Activated CD4-positive, alpha-beta T cell treated with anti-CD3 and anti-CD28 coated beads for 36 hours (primary cell): ENCODE measurements at regions not wholly inside any gene's neighbourhood (a gene's known extent, or its start where the extent isn't known, plus 50 kb on each side); places are given as distances from the start of the nearest gene placed in this dataset.
"Not testable (repeated sequence)": the region's sequence is repeated elsewhere in the genome, so short reads cannot be mapped to it uniquely, and the experiment has no call there.

ENCODE experiments used
- ATAC-seq: fragments of 200-7000 bp; cut with Tn5 transposase; one replicate; pipeline ENCODE4 v1.10.0; 2021; ENCODE audit warnings: mild to moderate bottlenecking, moderate library complexity
- CTCF ChIA-PET: fragments of 350-600 bp; sonication (Branson Sonifier 250); formaldehyde crosslinking; loops from one replicate; lab custom pipeline; 2021; ENCODE audit warnings: antibody characterized with exemption; lab: Charles Lee
- POLR2A ChIA-PET: fragments of 350-600 bp; sonication (Branson Sonifier 250); formaldehyde crosslinking; loops from one replicate; lab custom pipeline; 2021; ENCODE audit warnings: antibody characterized with exemption, inconsistent platforms; lab: Charles Lee
- DNase-seq: peaks from one replicate; pipeline ENCODE4 v3.0.0-alpha.2; 2020
- H3K27ac Mint-ChIP-seq: one replicate; pipeline ENCODE4 v1.8.0; 2021; ENCODE audit warnings: mixed read lengths
- H3K27me3 Mint-ChIP-seq: one replicate; pipeline ENCODE4 v1.8.0; 2021; ENCODE audit warnings: mixed read lengths
- H3K36me3 Mint-ChIP-seq: one replicate; pipeline ENCODE4 v1.8.0; 2021; ENCODE audit warnings: low read depth, mixed read lengths
- H3K4me1 Mint-ChIP-seq: one replicate; pipeline ENCODE4 v1.8.0; 2021; ENCODE audit warnings: mixed read lengths
- H3K4me3 Mint-ChIP-seq: one replicate; pipeline ENCODE4 v1.8.0; 2021; ENCODE audit warnings: mild to moderate bottlenecking, moderate library complexity, mixed read lengths
- H3K9me3 Mint-ChIP-seq: one replicate; pipeline ENCODE4 v1.8.0; 2021; ENCODE audit warnings: low read depth, mixed read lengths
- intact Hi-C, 2 experiments: fragments of 100-400 bp; cut with DNase I in 1 of 2; cut with micrococcal nuclease in 1 of 2; formaldehyde crosslinking; loops; one replicate each; pipeline versions ENCODE4 v1.14.2 to v1.15.1; 2022 to 2024; cut with DNase I, micrococcal nuclease

DNA sequence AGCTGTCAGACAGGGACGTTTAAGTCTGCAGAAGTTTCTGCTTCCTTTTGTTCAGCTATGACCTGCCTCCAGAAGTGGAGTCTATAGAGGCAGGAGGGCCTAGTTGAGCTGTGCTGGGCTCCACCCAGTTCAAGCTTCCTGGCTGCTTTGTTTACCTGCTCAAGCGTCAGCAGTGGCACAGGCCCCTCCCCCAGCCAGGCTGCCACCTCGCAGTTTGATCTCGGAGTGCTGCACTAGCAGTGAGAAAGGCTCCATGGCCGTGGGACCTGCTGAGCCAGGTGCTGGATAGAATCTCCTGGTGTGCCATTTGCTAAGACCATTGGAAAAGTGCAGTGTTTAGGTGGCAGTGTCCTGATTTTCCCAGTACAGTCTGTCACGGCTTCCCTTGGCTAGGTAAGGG lies 887.6 kb upstream of the ADGRL4 start:
- peaks cover 21% of the 10 kb centered on the region for H3K9me3 Mint-ChIP-seq
- H3K4me3 Mint-ChIP-seq, H3K36me3 Mint-ChIP-seq, H3K27ac Mint-ChIP-seq, H3K27me3 Mint-ChIP-seq, H3K4me1 Mint-ChIP-seq, CTCF ChIA-PET, POLR2A ChIA-PET, DNase-seq, intact Hi-C loops, ATAC-seq: not testable (repeated sequence)

DNA sequence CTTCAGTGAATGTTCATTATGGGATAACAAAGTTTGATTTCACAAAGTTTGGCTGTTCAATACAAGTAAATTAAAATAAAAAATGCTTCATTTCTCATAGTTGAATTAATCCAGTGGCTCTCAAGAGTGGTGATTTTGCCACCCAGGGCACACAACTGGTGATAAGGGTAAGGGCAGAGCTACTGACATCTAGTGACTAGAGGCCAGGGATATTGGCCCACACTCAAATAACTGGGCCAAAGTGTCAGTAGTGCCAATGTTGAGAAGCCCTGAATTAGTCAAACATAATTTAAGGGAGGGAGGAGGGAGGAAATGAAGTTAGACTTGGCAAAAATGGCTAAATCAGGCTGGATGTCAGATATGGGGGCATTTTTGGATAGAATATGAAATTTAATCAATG lies 880.5 kb upstream of the ADGRL4 start:
- ATAC-seq (no peak), DNase-seq (no peak)
- Mint-ChIP-seq H3K9me3 (peaks cover 26% of the 10 kb centered on the region), H3K27ac (no peak overlapping the region), H3K36me3 (no peaks in the 10 kb centered on the region), H3K27me3 (no peaks in the 10 kb centered on the region), H3K4me1 (no peaks in the 10 kb centered on the region), H3K4me3 (no peak overlapping the region)
- intact Hi-C loops, result no loop called here
- POLR2A ChIA-PET, result no interaction called here
- CTCF ChIA-PET, result no interaction called here

DNA sequence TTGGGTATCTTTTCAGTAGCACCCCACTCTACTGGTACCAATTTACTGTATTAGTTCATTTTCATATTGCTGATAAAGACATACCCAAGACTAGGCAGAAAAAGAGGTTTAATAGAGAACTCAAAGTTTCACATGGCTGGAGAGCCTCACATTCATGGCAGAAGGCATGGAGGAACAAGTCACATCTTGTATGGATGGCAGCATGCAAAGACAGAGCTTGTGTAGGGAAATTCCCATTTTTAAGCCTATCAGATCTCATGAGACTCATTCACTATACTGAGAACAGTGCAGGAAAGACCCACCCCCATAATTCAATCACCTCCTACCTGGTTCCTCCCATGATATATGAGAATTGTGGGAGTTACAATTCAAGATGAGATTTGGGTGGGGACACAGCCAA lies 878.6 kb upstream of the ADGRL4 start:
- intact Hi-C loops, result no loop called here
- no peak overlapping the region for H3K4me3 Mint-ChIP-seq
- CTCF ChIA-PET, result no interaction called here

DNA sequence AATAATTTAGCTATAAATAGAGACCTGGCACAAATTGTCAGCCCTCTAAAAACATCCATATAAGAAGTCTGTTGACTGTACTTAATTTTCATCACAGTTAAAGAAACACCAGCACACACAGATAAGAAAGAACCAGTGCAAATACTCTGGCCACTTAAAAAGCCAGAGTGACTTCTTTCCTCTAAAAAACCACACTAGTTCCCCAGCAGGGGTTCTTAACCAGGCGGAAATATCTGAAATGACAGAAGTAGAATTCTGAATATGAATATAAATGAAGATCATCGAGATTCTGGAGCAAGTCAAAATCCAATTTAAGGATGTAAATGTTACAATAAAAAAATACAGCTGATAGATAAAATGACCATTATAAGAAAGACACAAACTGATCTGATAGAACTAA lies 870.6 kb upstream of the ADGRL4 start:
- ChIA-PET CTCF (no interaction called here), POLR2A (no interaction called here)
- H3K9me3 Mint-ChIP-seq, result peaks cover 18% of the 10 kb centered on the region
- H3K4me1 Mint-ChIP-seq, result no peaks in the 10 kb centered on the region
- ATAC-seq, result no peak
- no peak overlapping the region for H3K4me3 Mint-ChIP-seq
- intact Hi-C loops, result no loop called here
- H3K36me3 Mint-ChIP-seq, result no peaks in the 10 kb centered on the region
- H3K27me3 Mint-ChIP-seq, result no peaks in the 10 kb centered on the region
- DNase-seq, result no peak
- H3K27ac Mint-ChIP-seq, result no peak overlapping the region

More for the DNA sequence above, 878.6 kb upstream of the ADGRL4 start:
- Mint-ChIP-seq H3K4me1 (no peaks in the 10 kb centered on the region), H3K27me3 (no peaks in the 10 kb centered on the region), H3K27ac (no peak overlapping the region), H3K9me3 (peaks cover 16% of the 10 kb centered on the region), H3K36me3 (no peaks in the 10 kb centered on the region)
- POLR2A ChIA-PET, result no interaction called here
- ATAC-seq, result no peak
- DNase-seq, result no peak

DNA sequence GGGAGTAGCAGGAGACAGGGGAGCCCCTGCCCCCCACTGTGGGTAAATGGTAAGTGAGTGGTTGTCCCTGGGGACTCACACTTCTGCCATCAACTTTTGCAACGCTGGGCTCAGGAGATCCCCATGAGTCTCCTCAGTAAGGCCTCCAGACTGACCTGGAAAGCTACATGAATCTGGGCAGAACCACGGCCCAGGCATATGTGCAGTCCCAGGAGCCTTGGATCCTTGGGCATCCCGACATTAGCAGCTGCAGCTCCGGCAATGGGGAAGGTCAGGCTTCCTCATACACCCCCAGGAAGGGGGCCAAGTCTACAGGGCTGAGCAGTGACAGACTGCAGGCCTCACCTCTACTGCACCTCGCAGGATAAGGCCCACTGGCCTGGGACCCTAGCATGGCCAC lies 868.7 kb upstream of the ADGRL4 start:
- intact Hi-C loops, result no loop called here
- H3K9me3 Mint-ChIP-seq, result peaks cover 20% of the 10 kb centered on the region
- CTCF ChIA-PET, result no interaction called here
- ATAC-seq, result no peak
- H3K36me3 Mint-ChIP-seq, result no peaks in the 10 kb centered on the region
- POLR2A ChIA-PET, result no interaction called here
- no peaks in the 10 kb centered on the region for H3K27me3 Mint-ChIP-seq
- no peak overlapping the region for H3K4me3 Mint-ChIP-seq
- H3K27ac Mint-ChIP-seq, result no peak overlapping the region
- H3K4me1 Mint-ChIP-seq, result no peaks in the 10 kb centered on the region
- DNase-seq, result no peak

DNA sequence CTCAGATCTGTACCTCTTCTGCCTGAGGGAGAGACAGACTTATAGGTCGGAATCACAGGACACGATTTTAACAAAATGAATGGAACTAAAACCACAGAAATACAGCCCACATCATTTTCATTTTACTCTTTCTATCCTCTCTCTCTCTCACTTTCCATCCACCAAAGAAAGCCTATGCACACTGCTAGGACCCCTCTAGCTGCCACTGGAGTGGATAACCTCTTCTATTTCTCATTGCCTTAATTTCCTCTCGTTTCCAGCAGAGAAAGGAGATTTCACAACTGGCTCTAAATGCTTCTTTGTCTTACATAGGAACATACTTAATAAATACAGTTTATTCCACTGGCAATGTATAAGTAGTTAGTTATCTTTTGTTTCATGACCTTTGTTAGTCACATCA lies 867.8 kb upstream of the ADGRL4 start:
- ChIA-PET CTCF (no interaction called here), POLR2A (no interaction called here)
- H3K36me3 Mint-ChIP-seq, result no peaks in the 10 kb centered on the region
- H3K4me3 Mint-ChIP-seq, result no peak overlapping the region
- DNase-seq (no peak), ATAC-seq (no peak)
- no peaks in the 10 kb centered on the region for H3K4me1 Mint-ChIP-seq
- peaks cover 17% of the 10 kb centered on the region for H3K9me3 Mint-ChIP-seq
- intact Hi-C loops, result no loop called here
- no peaks in the 10 kb centered on the region for H3K27me3 Mint-ChIP-seq
- no peak overlapping the region for H3K27ac Mint-ChIP-seq

DNA sequence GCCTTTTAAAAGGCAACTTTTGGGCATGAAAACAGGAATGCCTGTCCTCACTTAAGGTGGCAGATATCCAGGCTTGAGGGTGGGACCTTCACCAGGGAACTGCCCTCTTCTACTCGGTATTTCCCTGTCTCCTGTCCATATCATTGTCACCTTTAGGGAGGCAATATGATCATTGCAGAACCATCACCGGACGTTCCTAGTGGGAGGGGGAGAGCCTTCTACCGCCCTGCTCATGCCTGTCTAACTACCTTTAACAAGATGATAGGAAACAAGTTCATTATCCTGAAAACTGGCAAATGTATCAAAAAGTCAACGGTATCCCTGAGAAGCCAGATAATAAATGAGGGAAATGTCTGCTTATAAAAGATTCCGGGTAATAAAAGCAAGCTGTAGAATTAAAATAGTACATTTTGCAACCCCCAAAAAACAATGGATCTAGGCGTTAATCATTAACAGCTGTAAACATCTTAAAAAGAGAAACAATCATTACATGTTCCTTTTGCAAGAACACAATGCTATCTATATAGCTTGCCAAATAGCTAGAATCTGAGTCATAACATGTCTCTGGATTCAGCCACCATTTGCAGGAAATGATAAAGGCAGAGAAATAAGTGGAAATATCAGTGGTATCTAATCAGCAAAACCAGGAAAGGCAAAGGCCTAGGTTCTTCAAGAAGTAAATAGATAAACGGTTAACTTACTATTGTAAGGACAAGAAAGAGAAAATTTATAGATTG lies 852.9 kb upstream of the ADGRL4 start:
- intact Hi-C loops, result no loop called here
- ATAC-seq (no peak), DNase-seq (no peak)
- H3K27me3 Mint-ChIP-seq, result no peaks in the 10 kb centered on the region
- POLR2A ChIA-PET, result no interaction called here
- no peak overlapping the region for H3K4me3 Mint-ChIP-seq
- H3K27ac Mint-ChIP-seq, result no peak overlapping the region
- no peaks in the 10 kb centered on the region for H3K9me3 Mint-ChIP-seq
- no peaks in the 10 kb centered on the region for H3K36me3 Mint-ChIP-seq
- CTCF ChIA-PET, result no interaction called here
- H3K4me1 Mint-ChIP-seq, result no peaks in the 10 kb centered on the region

DNA sequence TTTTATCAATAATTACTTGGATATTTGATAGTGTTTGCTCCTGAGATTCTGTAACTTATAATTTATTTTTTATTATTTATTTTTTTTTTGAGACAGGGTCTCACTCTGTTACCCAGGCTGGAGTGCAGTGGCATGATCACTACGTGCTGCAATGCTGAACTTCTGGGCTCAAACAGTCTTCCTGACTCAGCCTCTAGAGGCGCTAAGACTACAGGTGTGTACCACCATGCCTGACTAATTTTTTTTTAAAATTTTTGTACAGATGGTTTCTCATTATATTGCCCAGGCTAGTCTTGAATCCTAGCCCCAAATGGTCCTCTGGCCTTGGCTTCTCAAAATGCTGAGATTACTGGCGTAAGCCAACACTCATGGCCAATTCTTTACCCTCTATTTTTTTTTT lies 845.5 kb upstream of the ADGRL4 start:
- ATAC-seq, result no peak
- ChIA-PET POLR2A (no interaction called here), CTCF (no interaction called here)
- no peak overlapping the region for H3K4me3 Mint-ChIP-seq
- no peaks in the 10 kb centered on the region for H3K4me1 Mint-ChIP-seq
- H3K36me3 Mint-ChIP-seq, result no peaks in the 10 kb centered on the region
- H3K9me3 Mint-ChIP-seq, result no peaks in the 10 kb centered on the region
- no peak overlapping the region for H3K27ac Mint-ChIP-seq
- H3K27me3 Mint-ChIP-seq, result no peaks in the 10 kb centered on the region
- no peak for DNase-seq
- intact Hi-C loops, result no loop called here

DNA sequence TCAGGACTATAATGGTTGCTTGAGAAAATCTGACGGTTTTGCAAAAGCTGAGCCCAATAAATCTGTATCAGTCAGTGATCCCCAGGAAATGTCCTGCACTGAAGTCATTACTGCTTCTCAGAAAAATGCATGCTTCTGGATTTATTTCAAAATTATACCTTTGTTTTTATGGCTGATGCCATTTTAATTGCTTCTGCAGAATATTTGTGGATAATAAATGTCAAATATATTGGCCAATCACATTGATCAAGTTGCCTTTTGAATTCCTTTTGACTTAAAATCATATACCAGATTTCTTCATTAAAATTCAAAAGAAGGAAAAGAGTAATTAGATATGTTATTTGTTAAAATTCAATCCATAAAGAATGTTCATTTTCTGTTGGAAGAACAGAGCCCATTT lies 842.9 kb upstream of the ADGRL4 start:
- Mint-ChIP-seq H3K4me1 (no peaks in the 10 kb centered on the region), H3K4me3 (no peak overlapping the region), H3K36me3 (no peaks in the 10 kb centered on the region), H3K9me3 (peaks cover 3% of the 10 kb centered on the region), H3K27me3 (no peaks in the 10 kb centered on the region), H3K27ac (no peak overlapping the region)
- DNase-seq (no peak), ATAC-seq (no peak)
- intact Hi-C loops, result no loop called here
- POLR2A ChIA-PET, result no interaction called here
- CTCF ChIA-PET, result no interaction called here

DNA sequence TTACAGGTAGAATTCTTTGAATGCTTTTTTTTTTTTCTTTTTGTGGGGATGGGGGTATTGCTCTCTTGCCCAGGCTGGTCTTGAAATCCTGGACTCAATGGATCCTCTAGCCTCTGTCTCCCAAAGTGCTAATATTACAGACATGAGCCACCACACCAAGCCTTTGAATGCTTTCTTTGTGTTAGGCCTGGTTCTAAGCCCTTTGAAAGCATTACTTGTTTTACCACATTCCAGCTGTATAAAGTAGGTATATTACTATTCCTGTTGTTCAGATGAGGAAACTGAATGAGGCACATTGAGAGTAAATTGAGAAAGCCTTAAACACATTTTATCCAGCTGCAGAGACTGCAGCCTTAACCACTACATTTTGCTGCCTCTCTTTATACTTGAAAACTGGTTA lies 841.8 kb upstream of the ADGRL4 start:
- CTCF ChIA-PET, result no interaction called here
- Mint-ChIP-seq H3K4me1 (no peaks in the 10 kb centered on the region), H3K27ac (no peak overlapping the region), H3K4me3 (no peak overlapping the region), H3K36me3 (no peaks in the 10 kb centered on the region), H3K9me3 (peaks cover 3% of the 10 kb centered on the region), H3K27me3 (no peaks in the 10 kb centered on the region)
- POLR2A ChIA-PET, result no interaction called here
- DNase-seq (no peak), ATAC-seq (no peak)
- intact Hi-C loops, result no loop called here

DNA sequence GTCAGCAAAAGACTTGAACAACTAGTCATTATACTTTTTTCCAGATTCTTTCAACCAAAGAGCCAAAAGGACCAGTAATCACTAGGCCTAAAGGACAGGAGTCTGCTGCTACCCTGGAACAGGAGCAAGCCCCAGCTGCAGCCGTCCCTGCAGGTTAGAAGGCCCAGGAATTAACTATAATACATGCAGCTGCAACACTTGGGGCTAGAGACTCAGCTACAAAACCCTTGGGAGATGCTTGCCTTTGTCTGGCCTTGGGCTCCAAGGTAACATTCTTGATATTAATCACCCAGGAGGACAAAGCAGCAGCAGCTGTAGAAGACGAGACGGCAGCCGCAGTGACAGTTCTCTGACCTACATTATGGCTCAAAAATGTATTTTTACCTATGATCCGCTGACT lies 841.2 kb upstream of the ADGRL4 start:
- no peaks in the 10 kb centered on the region for H3K4me1 Mint-ChIP-seq
- POLR2A ChIA-PET, result no interaction called here
- H3K27me3 Mint-ChIP-seq, result no peaks in the 10 kb centered on the region
- peaks cover 3% of the 10 kb centered on the region for H3K9me3 Mint-ChIP-seq
- H3K27ac Mint-ChIP-seq, result no peak overlapping the region
- no peak overlapping the region for H3K4me3 Mint-ChIP-seq
- H3K36me3 Mint-ChIP-seq, result no peaks in the 10 kb centered on the region
- CTCF ChIA-PET, result no interaction called here
- ATAC-seq (no peak), DNase-seq (no peak)
- intact Hi-C loops, result no loop called here

DNA sequence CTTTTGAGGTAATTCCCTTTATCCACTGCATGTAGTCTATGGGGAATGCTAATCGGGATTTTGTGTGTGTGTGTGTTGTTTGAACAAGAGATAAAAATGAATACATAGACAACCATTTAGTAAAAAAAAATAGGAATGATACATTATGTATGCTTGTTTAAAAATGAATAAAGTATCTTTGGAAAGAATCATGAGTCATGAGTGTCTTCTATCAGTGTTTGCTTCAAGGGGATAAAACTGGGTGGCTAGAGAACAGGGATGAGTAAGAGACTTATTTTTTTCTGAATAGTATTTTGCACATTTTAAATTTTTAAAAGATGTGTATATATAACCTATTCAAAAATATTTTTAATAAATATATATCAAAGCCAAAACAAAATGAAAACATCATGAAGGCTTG lies 839.4 kb upstream of the ADGRL4 start:
- peaks cover 3% of the 10 kb centered on the region for H3K9me3 Mint-ChIP-seq
- no peaks in the 10 kb centered on the region for H3K36me3 Mint-ChIP-seq
- intact Hi-C loops, result no loop called here

DNA sequence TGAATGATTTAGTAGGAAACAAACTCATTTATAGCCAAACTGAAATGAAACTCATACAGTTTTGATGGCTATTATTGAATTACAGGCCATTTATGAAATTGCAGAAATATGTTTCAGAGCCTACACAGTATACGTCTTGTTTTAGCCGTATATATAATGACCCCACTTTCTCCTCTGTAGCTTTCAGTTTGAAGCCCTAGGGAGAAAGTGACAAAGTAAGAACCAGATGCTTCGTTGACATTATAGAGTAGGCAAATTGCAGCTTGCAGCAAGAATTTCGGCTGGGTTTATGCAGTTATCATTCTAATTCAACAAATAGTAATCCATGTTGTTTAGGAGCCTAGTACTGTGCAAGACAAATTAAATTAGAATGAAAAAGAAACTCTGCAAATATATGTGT lies 836.3 kb upstream of the ADGRL4 start:
- ChIA-PET POLR2A (no interaction called here), CTCF (no interaction called here)
- no peaks in the 10 kb centered on the region for H3K4me1 Mint-ChIP-seq
- intact Hi-C loops, result no loop called here
- no peaks in the 10 kb centered on the region for H3K27me3 Mint-ChIP-seq
- H3K27ac Mint-ChIP-seq, result no peak overlapping the region
- H3K9me3 Mint-ChIP-seq, result peaks cover 5% of the 10 kb centered on the region
- H3K4me3 Mint-ChIP-seq, result no peak overlapping the region
- no peak for ATAC-seq
- no peaks in the 10 kb centered on the region for H3K36me3 Mint-ChIP-seq
- DNase-seq, result no peak

More for the DNA sequence above, 839.4 kb upstream of the ADGRL4 start:
- POLR2A ChIA-PET, result no interaction called here
- ATAC-seq, result no peak
- Mint-ChIP-seq H3K27me3 (no peaks in the 10 kb centered on the region), H3K4me3 (no peak overlapping the region), H3K27ac (no peak overlapping the region), H3K4me1 (no peaks in the 10 kb centered on the region)
- DNase-seq, result no peak
- CTCF ChIA-PET, result no interaction called here
